Anterior cingulate cortex (tissue), 58 donors: ENCODE measurements at regions not wholly inside any gene's neighbourhood (a gene's known extent, or its start where the extent isn't known, plus 50 kb on each side); places are given as distances from the start of the nearest gene placed in this dataset.
"Not testable (repeated sequence)": the region's sequence is repeated elsewhere in the genome, so short reads cannot be mapped to it uniquely, and the experiment has no call there.

Experiments used
- DNase-seq, 58 donors: peaks; one replicate each; lab custom pipeline; 2025; lab: John Stamatoyannopoulos, UW

DNA sequence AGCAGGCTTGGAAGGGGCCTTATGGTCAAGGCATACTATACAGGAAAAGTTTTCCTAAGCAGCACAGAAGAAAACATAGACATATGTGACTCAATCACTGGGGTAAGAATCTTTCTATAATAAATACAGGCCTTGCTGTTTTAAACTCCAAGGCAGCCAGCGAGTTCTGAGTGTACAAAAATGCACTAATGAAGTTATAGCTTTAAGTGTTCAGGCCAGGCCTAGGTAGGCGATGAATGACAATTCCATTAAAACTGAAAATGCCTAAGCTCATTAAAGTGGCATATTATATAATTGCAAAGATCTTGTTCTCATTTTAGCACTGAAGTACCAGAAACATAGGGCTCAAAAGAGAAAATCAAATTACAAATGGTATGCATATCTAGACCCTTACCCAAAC, 716.4 kb upstream of the HS3ST1 start:
- DNase-seq, result no peak

DNA sequence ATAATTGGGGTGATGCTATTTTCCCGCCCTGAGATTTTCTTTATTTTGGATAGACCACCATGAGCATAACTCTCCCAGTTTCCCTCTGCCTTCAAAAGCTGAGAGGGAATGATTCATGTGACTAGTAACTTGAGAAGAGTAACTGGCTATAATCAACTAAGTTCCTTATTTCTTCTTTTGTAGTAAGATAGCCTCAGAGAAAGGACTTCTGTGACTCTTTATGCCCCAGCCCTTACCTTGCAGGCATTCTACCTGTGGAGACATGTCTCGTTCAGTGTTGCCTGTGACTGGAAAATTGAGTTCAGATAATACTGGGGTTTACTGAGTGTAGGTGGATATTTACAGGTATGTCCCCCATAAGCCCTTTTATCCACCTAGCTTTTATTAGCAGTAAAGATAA, 715.4 kb upstream of the HS3ST1 start:
- no peak for DNase-seq

DNA sequence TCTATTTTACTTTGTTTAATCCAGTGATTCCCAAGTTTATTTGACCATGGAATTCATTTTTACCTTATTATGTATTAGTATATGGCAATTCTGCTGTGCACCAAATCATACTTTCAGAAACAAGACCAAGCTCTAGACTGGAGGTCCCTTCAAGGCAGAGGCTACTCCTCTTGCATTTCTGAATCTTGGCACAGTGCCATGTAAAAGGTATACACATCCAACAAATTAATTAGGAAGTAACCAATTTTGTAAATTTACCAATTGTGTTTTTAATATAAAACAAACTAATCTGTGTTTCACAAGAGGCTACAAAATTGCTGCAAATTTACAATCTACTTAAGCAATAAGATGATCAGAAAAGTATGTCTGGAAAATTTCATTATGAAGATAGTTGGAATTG, 712.2 kb upstream of the HS3ST1 start:
- DNase-seq, result no peak

DNA sequence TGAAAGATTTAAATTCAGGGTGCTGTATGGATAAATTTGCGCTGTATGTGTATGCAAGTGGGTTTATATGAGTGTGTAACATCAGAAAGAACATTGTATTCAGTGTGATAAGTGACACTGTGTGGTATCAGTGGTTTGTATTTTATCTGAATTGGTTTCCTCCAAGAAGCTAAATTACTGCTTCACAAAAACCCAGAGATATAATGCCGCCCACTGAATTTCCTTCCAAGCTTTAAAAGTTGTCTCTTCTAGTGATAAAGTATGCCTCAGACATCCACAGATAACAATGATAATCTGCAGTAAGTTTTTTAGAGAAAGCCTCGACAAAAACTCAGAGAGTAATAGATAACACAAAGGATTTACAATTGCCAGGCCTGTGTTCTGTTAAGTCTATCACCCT, 710.6 kb upstream of the HS3ST1 start:
- no peak for DNase-seq

DNA sequence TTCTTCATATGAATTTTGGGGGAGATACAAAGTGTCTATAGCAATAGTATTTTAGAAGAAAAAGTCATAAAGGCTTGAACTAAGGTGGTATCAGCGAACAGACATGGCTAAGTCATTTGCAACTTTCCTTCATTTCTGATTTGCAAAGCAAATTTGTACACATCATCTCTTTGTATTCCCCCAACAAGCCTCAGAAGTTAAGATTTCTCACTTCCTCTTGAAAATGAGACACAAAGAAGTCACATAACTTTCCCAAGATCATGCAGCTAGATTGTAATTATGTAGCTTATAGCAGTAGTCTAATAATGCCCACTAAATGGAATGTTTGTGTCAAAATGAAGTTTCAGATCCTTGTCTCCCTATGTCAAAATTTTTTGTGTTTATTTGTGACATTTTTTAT, 709.8 kb upstream of the HS3ST1 start:
- DNase-seq, result no peak

DNA sequence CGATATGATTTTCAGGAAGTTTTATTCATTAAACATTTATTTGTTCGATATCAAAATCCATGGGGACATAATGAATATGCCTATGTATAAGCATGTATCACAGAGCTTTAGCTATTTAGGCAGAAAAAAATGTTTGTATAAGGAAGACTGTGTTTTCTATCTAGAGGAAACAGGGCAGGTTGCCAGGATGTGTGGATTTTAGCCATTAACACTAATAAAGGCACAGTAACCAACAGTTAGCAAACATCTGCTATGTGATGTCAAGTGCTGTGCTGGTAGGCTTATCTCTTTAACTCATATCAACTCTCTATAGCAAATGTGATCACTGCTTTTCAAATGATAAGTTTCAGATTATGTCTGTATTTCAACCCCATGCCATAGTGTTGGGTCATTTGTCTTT, 708.9 kb upstream of the HS3ST1 start:
- no peak for DNase-seq

DNA sequence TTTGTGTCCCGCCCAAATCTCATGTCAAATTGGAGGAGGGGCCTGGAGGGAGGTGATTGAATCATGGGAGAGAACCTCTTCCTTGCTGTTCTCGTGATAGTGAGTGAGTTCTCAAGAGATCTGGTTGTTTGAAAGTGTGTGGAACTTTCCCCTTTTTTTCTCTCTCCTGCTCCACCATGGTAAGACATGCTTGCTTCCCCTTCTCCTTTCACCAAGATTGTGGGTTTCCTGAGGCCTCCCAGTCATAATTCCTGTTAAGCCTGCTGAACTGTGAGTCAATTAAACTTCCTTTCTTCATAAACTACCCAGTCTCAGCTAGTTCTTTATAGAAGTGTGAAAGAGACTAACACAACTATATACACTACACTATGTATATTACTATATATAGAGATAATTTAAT, 697.8 kb upstream of the HS3ST1 start:
- DNase-seq, result no peak

DNA sequence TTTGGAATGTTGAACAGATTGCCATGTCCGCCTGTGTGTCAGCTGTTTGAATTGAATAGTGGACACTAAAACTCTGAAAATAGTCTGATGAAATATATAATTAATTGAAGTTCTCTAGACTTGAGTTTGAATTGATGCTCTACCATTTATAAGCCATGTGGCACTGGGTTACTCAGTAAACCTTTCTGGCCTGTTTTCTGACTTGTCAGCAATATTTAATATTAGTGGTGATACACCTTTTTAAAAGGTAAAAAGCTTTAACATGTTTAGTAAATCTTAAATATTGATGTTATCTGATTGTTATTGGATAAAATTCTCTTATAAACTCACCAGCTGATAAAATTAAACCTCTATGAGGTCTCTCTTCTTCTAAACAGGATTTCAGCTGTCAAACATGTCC, 695.4 kb upstream of the HS3ST1 start:
- no peak for DNase-seq

DNA sequence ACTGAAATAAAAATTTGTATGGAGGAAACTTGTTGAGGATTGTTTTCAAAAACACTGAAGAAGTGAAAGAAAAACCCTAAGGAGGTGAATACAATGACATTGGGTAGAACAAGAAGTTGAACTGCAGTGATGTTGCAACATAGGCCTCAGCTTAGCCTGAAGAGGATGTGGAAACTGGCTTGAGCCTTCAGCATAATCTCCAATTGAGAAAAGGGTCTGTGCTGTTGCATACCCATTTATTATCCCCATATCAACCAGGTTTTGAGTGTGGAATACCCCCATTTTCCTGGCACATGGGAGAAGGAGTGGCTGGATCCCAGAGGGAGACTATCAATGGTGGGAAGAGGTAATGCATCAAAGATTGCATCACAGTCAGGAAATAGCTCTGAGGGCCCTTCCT, 695.0 kb upstream of the HS3ST1 start:
- DNase-seq, result no peak

DNA sequence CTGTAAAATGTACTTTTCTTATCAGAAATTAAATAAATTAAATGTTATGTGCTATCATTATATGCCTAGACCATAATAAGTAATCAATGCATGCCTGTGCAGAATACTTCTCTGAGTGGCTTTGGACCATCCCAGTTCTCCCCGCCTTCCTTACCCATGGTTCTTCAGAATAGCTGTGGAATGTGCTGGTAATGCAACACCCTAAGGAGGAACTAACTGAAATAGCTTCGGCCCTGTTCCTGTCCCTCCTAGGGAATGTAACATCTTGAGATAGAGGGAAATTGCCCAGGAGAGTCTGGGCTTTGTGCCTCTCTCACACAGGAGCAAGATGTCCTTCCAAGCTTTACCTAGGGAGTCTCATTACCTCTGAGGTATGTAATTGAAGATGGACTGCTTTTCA, 693.6 kb upstream of the HS3ST1 start:
- DNase-seq, result no peak

DNA sequence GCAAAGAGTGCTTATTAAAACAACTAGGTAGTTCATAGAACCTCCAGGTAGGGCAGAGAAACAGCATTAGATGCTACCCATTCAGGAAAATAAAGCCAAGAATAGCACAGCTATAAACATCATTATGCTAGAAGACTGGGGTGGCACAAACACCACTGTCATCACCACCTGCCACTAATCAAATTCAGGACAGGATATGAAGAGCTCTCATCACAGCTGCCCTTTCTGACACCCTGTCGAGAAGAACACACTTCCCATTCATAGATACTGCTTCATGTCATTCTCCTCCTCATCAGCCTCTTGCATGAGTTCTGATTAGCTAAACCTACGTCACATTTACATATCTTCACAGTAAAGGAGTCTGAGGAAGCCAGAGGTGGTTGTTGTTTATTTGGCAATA, 692.3 kb upstream of the HS3ST1 start:
- no peak for DNase-seq

DNA sequence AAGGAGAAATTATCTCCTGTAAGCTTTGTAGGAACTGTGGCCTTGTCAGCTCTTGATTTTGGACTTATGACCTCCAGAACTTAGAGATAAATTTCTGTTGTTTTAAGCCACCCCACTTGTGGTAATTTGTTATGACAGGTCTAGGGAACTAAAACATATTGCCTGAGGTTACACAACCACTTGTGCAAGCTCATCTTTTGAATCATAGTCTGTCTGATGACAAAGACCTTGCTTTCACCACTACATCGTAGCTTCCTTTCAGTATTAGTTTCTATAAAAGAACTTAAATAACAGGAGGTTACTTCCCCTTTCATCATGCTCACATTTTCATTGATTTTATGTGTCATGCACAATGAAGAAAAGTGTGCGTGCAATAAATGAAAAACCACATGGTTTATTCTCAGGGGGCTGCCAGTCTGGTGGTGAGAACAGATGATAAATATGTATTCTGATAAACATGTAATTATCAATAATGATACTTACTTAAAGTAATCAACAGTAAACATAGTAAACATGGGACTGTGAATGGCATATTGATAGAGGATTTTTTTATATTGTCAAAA, 690.0 kb upstream of the HS3ST1 start:
- DNase-seq, result no peak

DNA sequence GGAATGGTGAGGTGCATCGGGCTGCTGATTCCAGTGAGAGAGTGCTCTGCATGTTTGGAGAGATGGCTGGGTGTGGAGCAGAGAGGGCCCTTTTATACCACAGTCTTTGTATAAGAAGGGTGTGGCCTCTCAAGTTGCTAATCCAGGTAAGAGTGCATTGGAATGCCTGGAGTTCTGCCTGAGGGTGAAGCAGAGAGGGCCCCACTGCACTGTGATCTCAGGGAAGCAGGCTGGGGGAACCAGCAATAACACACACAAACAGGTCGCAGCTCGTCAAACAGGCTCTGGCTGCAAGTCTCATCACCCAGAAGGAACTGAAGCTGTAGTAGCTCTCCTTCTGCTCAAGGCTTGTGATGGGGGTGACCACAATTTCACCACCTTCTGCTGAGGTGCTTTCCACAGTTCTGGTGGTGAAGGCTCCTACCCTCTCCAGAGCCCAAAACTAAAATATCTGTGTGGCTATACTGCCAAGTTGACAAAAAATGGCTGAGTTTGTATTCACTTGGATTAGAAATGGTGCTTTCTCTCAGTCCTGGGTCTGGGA, 687.4 kb upstream of the HS3ST1 start:
- DNase-seq, result no peak

DNA sequence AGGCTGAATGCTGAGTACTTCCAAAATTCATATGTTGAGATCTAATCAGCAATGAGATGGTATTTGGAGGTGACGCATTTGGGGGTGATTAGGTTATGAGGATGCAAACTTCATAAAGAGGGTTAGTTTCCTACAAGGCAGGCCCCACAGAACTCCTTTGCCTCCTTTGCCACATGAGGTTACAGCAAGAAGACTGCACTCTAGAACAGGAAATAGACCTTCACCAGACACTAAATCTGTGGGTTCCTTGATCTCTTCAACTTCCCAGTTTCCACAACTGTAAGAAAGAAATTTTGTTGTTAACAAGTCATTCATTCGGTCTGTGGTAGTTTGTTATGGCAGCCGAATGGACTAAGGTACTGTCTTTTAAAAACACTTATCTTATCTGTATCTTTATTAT, 681.9 kb upstream of the HS3ST1 start:
- no peak for DNase-seq

DNA sequence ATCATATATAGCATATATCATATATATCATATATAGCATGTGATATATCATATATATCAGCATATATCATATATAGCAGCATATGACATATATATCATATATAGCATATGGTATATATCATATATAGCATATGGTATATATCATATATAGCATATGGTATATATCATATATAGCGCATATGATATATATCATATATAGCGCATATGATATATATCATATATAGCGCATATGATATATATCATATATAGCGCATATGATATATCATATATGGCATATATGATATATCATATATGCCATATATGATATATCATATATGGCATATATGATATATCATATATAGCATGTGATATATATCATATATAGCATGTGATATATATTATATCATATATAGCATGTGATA, 680.4 kb upstream of the HS3ST1 start:
- not testable (repeated sequence) for DNase-seq

DNA sequence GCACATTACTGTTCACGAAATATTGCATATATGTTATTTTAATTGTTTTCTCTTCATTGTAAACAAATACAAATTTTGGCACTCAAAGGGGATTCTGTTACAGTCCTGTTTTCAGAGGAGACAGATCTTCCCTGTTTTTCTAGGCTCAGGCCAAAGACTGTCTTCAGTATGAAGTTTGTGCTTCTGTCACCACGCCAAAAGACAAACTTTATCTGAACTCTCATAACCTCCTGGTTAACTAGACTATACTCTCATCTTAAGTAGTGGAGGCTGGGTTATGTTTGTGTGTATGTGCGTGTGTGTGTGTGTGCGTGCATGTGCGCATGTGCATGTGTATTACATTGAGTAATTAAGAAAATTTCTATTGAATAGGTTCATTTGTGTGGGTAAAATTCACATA, 676.8 kb upstream of the HS3ST1 start:
- DNase-seq, result no peak

DNA sequence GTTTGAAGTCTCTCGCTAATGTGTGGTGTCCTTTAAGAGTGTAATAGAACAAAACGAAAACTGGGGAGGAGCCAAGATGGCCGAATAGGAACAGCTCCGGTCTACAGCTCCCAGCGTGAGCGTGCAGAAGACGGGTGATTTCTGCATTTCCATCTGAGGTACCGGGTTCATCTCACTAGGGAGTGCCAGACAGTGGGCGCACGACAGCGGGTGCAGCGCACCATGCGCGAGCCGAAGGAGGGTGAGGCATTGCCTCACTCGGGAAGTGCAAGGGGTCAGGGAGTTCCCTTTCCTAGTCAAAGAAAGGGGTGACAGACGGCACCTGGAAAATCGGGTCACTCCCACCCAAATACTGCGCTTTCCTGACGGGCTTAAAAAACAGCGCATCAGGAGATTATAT, 661.2 kb upstream of the HS3ST1 start:
- not testable (repeated sequence) for DNase-seq

DNA sequence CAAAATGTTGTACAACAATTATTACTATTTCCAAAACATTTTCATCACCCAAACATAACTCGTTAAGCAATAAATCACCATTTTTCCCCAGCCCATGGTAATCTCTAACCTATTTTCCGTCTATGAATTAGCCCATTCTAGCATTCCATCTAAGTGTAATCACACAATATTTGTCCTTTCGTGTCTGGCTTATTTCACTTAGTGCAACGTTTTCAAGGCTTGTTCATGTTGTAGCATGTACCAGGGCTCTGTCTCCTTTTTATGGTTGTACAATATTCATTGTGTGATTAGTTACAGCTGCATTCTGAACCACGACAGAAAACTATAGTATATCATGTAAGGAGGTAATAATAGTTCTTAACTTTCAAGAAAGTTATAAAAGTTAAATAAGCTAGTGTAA, 656.0 kb upstream of the HS3ST1 start:
- DNase-seq, result no peak

DNA sequence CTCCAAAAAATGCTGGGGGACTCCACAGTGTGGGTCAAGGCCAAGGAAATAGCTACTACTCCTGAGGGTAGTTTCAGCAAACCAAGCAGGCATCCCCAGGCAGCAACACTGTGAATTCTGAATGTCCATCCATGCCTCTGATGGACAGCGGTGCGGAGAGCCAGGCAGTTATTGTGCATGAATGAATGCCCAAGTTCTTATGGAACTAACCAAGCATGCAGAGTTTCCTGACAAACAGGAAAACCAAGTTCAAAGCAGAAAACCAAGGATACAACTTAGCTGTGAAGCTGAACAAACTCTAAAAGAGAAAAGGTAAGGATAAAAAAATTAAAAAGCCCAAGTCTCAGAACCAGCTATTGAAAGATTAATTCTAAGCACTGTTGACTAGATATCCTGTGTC, 642.6 kb upstream of the HS3ST1 start:
- DNase-seq, result no peak

DNA sequence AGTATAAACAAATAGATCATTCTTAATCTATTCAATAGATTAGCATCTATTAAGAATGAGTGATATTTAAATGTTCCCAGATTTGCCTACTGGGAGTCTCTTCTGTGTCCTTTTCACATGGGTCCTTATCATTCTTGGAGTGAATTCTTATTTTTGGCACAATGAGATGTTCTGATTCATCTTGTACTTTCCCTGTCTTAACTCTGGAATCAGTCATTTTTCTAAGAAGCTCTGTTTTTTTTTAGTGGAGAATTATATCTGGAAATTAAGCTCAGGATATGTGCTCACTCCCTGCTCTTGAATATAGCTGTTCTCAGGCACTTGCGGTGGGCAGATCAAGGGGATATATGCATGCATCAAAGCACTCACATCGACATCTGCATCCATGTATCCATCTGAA, 625.3 kb upstream of the HS3ST1 start:
- no peak for DNase-seq

DNA sequence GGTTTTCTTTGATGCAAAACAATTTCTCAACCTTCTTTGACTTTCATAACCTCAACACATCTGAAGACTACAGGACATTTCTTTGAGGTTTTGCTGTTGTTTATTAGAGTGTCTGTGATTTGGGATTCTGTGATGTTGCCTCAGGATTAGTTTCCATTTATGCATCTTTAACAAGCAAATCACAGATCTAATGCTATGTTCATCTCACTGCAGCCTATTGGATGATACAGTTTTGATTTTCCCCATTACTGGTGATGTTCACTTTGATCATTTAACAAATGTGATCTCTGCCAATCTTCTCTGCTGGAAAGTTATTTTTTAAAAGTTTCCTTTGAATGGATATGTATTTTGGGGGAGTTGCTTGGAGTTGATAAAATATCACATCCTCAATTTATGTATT, 624.9 kb upstream of the HS3ST1 start:
- DNase-seq, result no peak

DNA sequence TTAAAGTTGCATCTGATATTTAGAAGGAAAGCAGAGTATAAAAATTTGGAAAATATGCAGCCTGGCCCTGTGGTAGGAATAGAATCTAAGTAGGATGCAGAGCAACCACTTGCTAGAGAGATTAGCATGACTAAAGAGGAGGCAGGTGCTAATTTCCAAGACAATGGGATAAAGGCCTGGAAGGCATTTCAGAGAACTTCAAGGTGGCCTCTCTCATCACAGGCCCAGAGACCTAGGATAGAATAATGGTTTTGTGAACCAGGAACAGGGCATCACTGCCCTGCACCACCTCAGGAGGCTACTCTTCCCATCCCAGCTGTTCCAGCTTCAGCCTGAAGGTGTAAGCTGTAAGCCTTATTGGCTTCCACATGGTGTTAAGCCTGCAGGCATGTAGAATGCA, 621.7 kb upstream of the HS3ST1 start:
- DNase-seq, result no peak

DNA sequence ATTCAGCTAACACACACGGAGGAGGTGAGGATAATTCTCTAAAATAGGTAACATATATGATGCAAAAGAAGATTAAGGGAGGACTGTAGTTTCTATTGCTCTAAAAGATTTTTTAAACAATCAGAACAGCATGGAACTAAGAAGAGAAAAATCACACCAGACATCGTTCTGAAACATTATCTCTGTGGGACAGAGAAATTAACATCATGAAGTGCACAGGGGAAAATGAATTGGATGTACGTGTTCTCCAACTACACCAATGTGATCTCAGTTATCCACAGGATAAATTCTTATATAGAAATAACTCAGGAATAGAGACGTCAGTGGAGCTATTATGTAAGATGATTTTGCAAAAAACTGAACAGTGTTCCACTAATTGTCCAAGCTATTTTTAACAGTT, 614.1 kb upstream of the HS3ST1 start:
- DNase-seq, result no peak
